C4-2B (cell line): ENCODE measurements at regions not wholly inside any gene's neighbourhood (a gene's known extent, or its start where the extent isn't known, plus 50 kb on each side); places are given as distances from the start of the nearest gene placed in this dataset.

ENCODE experiments used
- CTCF ChIP-seq: fragments of 450-650 bp; conservative IDR thresholded peaks from 2 replicates; pipeline ENCODE4 v1.5.1; 2017; ENCODE audit warnings: mild to moderate bottlenecking
- ZFX ChIP-seq: fragments of 450-650 bp; IDR thresholded peaks from 2 replicates; pipeline ENCODE4 v1.6.1; 2017

GRCh38 chr1:104476126-104476525, 726.4 kb downstream of the AMY1C start:
- TF ChIP-seq CTCF: no peak
- TF ChIP-seq ZFX: no peak
